Peyer's patch (tissue), 4 donors: ENCODE measurements at regions not wholly inside any gene's neighbourhood (a gene's known extent, or its start where the extent isn't known, plus 50 kb on each side); places are given as distances from the start of the nearest gene placed in this dataset.
"Not testable (repeated sequence)": the region's sequence is repeated elsewhere in the genome, so short reads cannot be mapped to it uniquely, and the experiment has no call there.

Experiments used
- DNase-seq, 3 donors: peaks; one replicate each; pipeline ENCODE4 v3.0.0-alpha.2; 2017 to 2019
- H3K27ac ChIP-seq, 4 donors: fragments of 200-600 bp; sonication (generic); one replicate each; pipeline ENCODE4 v1.5.1; 2016 to 2019
- H3K27me3 ChIP-seq, 2 donors: fragments of 200-600 bp; sonication (generic); one replicate each; pipeline ENCODE4 v1.5.1; 2019
- H3K36me3 ChIP-seq, 3 donors: fragments of 200-600 bp; sonication (generic); one replicate each; pipeline ENCODE4 v1.5.1; 2016 to 2019
- H3K4me1 ChIP-seq, 4 donors: fragments of 200-600 bp; sonication (generic); one replicate each; pipeline ENCODE4 v1.5.1; 2016 to 2019
- H3K4me3 ChIP-seq, 4 donors: fragments of 200-600 bp; sonication (generic); 1 replicate in 3 of 4; 2 replicates in 1 of 4; pipeline ENCODE4 v1.5.1; 2016 to 2019; ENCODE audit warnings: mild to moderate bottlenecking in 1 of 4
- H3K9me3 ChIP-seq, 4 donors: fragments of 200-600 bp; sonication (generic); one replicate each; pipeline ENCODE4 v1.5.1; 2016 to 2019; ENCODE audit warnings: mild to moderate bottlenecking in 1 of 4
- CTCF ChIP-seq, 6 experiments: fragments of 450-650 bp in 4 of 6; fragments of 200-600 bp in 2 of 6; sonication (generic) in 1 of 6; IDR thresholded peaks; one replicate each; pipeline ENCODE4 v1.5.1; 2017 to 2019; ENCODE audit warnings: antibody characterized with exemption in 6 of 6, mild to moderate bottlenecking in 3 of 6, moderate library complexity in 1 of 6
- POLR2A ChIP-seq, 2 donors: fragments of 450-650 bp; IDR thresholded peaks; one replicate each; pipeline ENCODE4 v1.5.1; 2017; ENCODE audit warnings: antibody characterized with exemption in 2 of 2, mild to moderate bottlenecking in 2 of 2, moderate library complexity in 2 of 2

- Histone ChIP-seq H3K36me3 (no peaks in the 10 kb centered on the region), H3K27me3 (no peaks in the 10 kb centered on the region), H3K4me3 (no peak overlapping the region), H3K4me1 (no peaks in the 10 kb centered on the region), H3K9me3 (no peaks in the 10 kb centered on the region), H3K27ac (no peak overlapping the region)
- TF ChIP-seq CTCF (IDR thresholded peaks at IDR 0.05) (no peak), POLR2A (IDR thresholded peaks at IDR 0.05) (no peak)
- DNase-seq = no peak
Observed at GRCh38 chr4:181890911-181891310, 352.3 kb upstream of the TENM3 start.

GRCh38 chr4:181896614-181897013 lies 346.6 kb upstream of the TENM3 start:
- no peaks in the 10 kb centered on the region for H3K4me1 ChIP-seq
- no peak overlapping the region for H3K4me3 ChIP-seq
- no peaks in the 10 kb centered on the region for H3K36me3 ChIP-seq
- no peak for DNase-seq
- no peak overlapping the region for H3K27ac ChIP-seq
- no peaks in the 10 kb centered on the region for H3K9me3 ChIP-seq
- H3K27me3 ChIP-seq = no peaks in the 10 kb centered on the region
- TF ChIP-seq POLR2A (IDR thresholded peaks at IDR 0.05) = no peak
- TF ChIP-seq CTCF (IDR thresholded peaks at IDR 0.05) = no peak

- no peak overlapping the region for H3K27ac ChIP-seq
- TF ChIP-seq POLR2A (IDR thresholded peaks at IDR 0.05) (no peak), CTCF (IDR thresholded peaks at IDR 0.05) (no peak)
- H3K36me3 ChIP-seq = no peaks in the 10 kb centered on the region
- DNase-seq = no peak
- H3K9me3 ChIP-seq = no peaks in the 10 kb centered on the region
- no peak overlapping the region for H3K4me3 ChIP-seq
- H3K4me1 ChIP-seq = no peaks in the 10 kb centered on the region
- no peaks in the 10 kb centered on the region for H3K27me3 ChIP-seq
Observed at GRCh38 chr4:181897935-181898334, 345.3 kb upstream of the TENM3 start.

- not testable (repeated sequence) for H3K9me3 ChIP-seq, H3K4me1 ChIP-seq, DNase-seq, H3K27ac ChIP-seq, H3K4me3 ChIP-seq, H3K36me3 ChIP-seq, H3K27me3 ChIP-seq
Observed at GRCh38 chr4:181902404-181902803, 340.8 kb upstream of the TENM3 start.

GRCh38 chr4:181905708-181906107 lies 337.5 kb upstream of the TENM3 start:
- Histone ChIP-seq H3K9me3 (no peaks in the 10 kb centered on the region), H3K27ac (no peak overlapping the region), H3K27me3 (no peaks in the 10 kb centered on the region), H3K36me3 (no peaks in the 10 kb centered on the region), H3K4me1 (no peaks in the 10 kb centered on the region), H3K4me3 (no peak overlapping the region)
- DNase-seq = no peak
- TF ChIP-seq POLR2A (IDR thresholded peaks at IDR 0.05) (no peak), CTCF (IDR thresholded peaks at IDR 0.05) (no peak)

GRCh38 chr4:181908168-181908567 lies 335.0 kb upstream of the TENM3 start:
- Histone ChIP-seq H3K36me3 (no peaks in the 10 kb centered on the region), H3K9me3 (no peaks in the 10 kb centered on the region), H3K27me3 (no peaks in the 10 kb centered on the region), H3K4me3 (no peak overlapping the region), H3K4me1 (no peaks in the 10 kb centered on the region), H3K27ac (no peak overlapping the region)
- no peak for TF ChIP-seq CTCF (IDR thresholded peaks at IDR 0.05)
- no peak for TF ChIP-seq POLR2A (IDR thresholded peaks at IDR 0.05)
- no peak for DNase-seq
